ENCODE measurements at regions not wholly inside any gene's neighbourhood (a gene's known extent, or its start where the extent isn't known, plus 50 kb on each side); places are given as distances from the start of the nearest gene placed in this dataset.
"Not testable (repeated sequence)": the region's sequence is repeated elsewhere in the genome, so short reads cannot be mapped to it uniquely, and the experiment has no call there.

- Histone ChIP-seq H3K27me3 (no peaks in the 10 kb centered on the region), H3K4me3 (no peak overlapping the region), H3K9me3 (no peaks in the 10 kb centered on the region), H3K27ac (peak overlapping the region in 1 of 2 donors; percentile 65), H3K4me1 (ENCODE audit: insufficient read depth) (peaks cover 5% of the 10 kb centered on the region), H3K36me3 (no peaks in the 10 kb centered on the region)
- TF ChIP-seq EP300 (IDR thresholded peaks at IDR 0.05) (no peak), CTCF (IDR thresholded peaks at IDR 0.05) (no peak), POLR2A (IDR thresholded peaks at IDR 0.05) (no peak)
- peak; percentile 52 to 78 (median 62) for DNase-seq
- 5 to 13% (median 6%) methylated on average over 16 of the region's 16 CpGs for WGBS, 3 donors
- intact Hi-C loops (cut with DNase I), result no loop called here
Observed at GRCh38 chr4:189660722-189661360, 279.8 kb upstream of the FRG1 start.

- H3K9me3 ChIP-seq, result no peaks in the 10 kb centered on the region
- H3K36me3 ChIP-seq, result no peaks in the 10 kb centered on the region
- no peak for DNase-seq
- H3K27me3 ChIP-seq, result no peaks in the 10 kb centered on the region
- WGBS, 3 donors, result 87 to 91% (median 89%) methylated on average over 26 to 27 of the region's 27 CpGs
- no peak for TF ChIP-seq POLR2A (IDR thresholded peaks at IDR 0.05)
- no peak for TF ChIP-seq EP300 (IDR thresholded peaks at IDR 0.05)
- no peak for TF ChIP-seq CTCF (IDR thresholded peaks at IDR 0.05)
- H3K4me1 ChIP-seq (ENCODE audit: insufficient read depth), result peaks cover 5% of the 10 kb centered on the region
- peak overlapping the region; percentile 33 to 62 for H3K27ac ChIP-seq
- intact Hi-C loops (cut with DNase I), result no loop called here
- H3K4me3 ChIP-seq, result no peak overlapping the region
Observed at GRCh38 chr4:189664693-189665250, 275.9 kb upstream of the FRG1 start.

GRCh38 chr4:189665712-189666305 lies 274.9 kb upstream of the FRG1 start:
- H3K9me3 ChIP-seq; H3K4me3 ChIP-seq; H3K4me1 ChIP-seq (ENCODE audit: insufficient read depth); H3K36me3 ChIP-seq; intact Hi-C loops (cut with DNase I); H3K27me3 ChIP-seq: not testable (repeated sequence)
- H3K27ac ChIP-seq, result peak overlapping the region in 1 of 2 donors; percentile 2
- DNase-seq, result peak; percentile 52 to 79 (median 67)
- 2 to 4% (median 3%) methylated on average over 2 of the region's 2 CpGs for WGBS, 3 donors

GRCh38 chr4:189667386-189667785 lies 273.3 kb upstream of the FRG1 start:
- H3K27ac ChIP-seq; H3K36me3 ChIP-seq; H3K9me3 ChIP-seq; intact Hi-C loops (cut with DNase I); H3K4me1 ChIP-seq (ENCODE audit: insufficient read depth); DNase-seq; H3K27me3 ChIP-seq; H3K4me3 ChIP-seq: not testable (repeated sequence)
- 78% methylated on average over 1 of the region's 1 CpG; no CpG with 5 or more reads in 2 of the 3 donors for WGBS, 3 donors

GRCh38 chr4:189697675-189698245 lies 242.9 kb upstream of the FRG1 start:
- H3K9me3 ChIP-seq; H3K4me1 ChIP-seq (ENCODE audit: insufficient read depth); H3K27ac ChIP-seq; DNase-seq; H3K4me3 ChIP-seq; intact Hi-C loops (cut with DNase I); H3K27me3 ChIP-seq; H3K36me3 ChIP-seq: not testable (repeated sequence)
- no CpG with 5 or more reads among the region's 8 CpGs for WGBS, 3 donors

GRCh38 chr4:189703000-189703399 lies 237.7 kb upstream of the FRG1 start:
- 88 to 95% (median 93%) methylated on average over 3 of the region's 3 CpGs for WGBS, 3 donors
- H3K27me3 ChIP-seq; H3K36me3 ChIP-seq; H3K4me1 ChIP-seq (ENCODE audit: insufficient read depth); intact Hi-C loops (cut with DNase I); H3K9me3 ChIP-seq; H3K4me3 ChIP-seq; H3K27ac ChIP-seq; DNase-seq: not testable (repeated sequence)

- H3K4me1 ChIP-seq (ENCODE audit: insufficient read depth); H3K4me3 ChIP-seq; intact Hi-C loops (cut with DNase I); H3K9me3 ChIP-seq; H3K36me3 ChIP-seq; H3K27me3 ChIP-seq; DNase-seq: not testable (repeated sequence)
- H3K27ac ChIP-seq, result peak overlapping the region in 1 of 2 donors; percentile 2
- 59 to 62% (median 61%) methylated on average over 4 of the region's 4 CpGs for WGBS, 3 donors
Observed at GRCh38 chr4:189706821-189707220, 233.9 kb upstream of the FRG1 start.

- intact Hi-C loops (cut with DNase I); H3K9me3 ChIP-seq; DNase-seq; H3K36me3 ChIP-seq; H3K27me3 ChIP-seq; H3K4me3 ChIP-seq; H3K4me1 ChIP-seq (ENCODE audit: insufficient read depth): not testable (repeated sequence)
- WGBS, 3 donors, result 90 to 100% (median 97%) methylated on average over 1 of the region's 1 CpG
- H3K27ac ChIP-seq, result peak overlapping the region in 1 of 2 donors; percentile 2
Observed at GRCh38 chr4:189707227-189707626, 233.4 kb upstream of the FRG1 start.

GRCh38 chr4:189711956-189712355 lies 228.7 kb upstream of the FRG1 start:
- 83 to 95% (median 91%) methylated on average over 3 of the region's 3 CpGs for WGBS, 3 donors
- intact Hi-C loops (cut with DNase I); H3K36me3 ChIP-seq: not testable (repeated sequence)

More at GRCh38 chr4:189711956-189712355, 228.7 kb upstream of the FRG1 start:
- not testable (repeated sequence) for H3K4me1 ChIP-seq (ENCODE audit: insufficient read depth); H3K4me3 ChIP-seq; H3K9me3 ChIP-seq; H3K27ac ChIP-seq; DNase-seq; H3K27me3 ChIP-seq
